ENCODE measurements at regions not wholly inside any gene's neighbourhood (a gene's known extent, or its start where the extent isn't known, plus 50 kb on each side); places are given as distances from the start of the nearest gene placed in this dataset.
"Not testable (repeated sequence)": the region's sequence is repeated elsewhere in the genome, so short reads cannot be mapped to it uniquely, and the experiment has no call there.

GRCh38 chr6:105868823-105869460 lies 217.2 kb upstream of the PRDM1 start:
- TF ChIP-seq, protein P1, sequence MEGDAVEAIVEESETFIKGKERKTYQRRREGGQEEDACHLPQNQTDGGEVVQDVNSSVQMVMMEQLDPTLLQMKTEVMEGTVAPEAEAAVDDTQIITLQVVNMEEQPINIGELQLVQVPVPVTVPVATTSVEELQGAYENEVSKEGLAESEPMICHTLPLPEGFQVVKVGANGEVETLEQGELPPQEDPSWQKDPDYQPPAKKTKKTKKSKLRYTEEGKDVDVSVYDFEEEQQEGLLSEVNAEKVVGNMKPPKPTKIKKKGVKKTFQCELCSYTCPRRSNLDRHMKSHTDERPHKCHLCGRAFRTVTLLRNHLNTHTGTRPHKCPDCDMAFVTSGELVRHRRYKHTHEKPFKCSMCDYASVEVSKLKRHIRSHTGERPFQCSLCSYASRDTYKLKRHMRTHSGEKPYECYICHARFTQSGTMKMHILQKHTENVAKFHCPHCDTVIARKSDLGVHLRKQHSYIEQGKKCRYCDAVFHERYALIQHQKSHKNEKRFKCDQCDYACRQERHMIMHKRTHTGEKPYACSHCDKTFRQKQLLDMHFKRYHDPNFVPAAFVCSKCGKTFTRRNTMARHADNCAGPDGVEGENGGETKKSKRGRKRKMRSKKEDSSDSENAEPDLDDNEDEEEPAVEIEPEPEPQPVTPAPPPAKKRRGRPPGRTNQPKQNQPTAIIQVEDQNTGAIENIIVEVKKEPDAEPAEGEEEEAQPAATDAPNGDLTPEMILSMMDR (conservative IDR thresholded peaks at IDR 0.05; ENCODE audit: low read depth, low read length): no peak
- DNase-seq (ENCODE audit: low read depth): no peak
- H3K4me3 ChIP-seq (ENCODE audit: low read length): no peak overlapping the region

DNA sequence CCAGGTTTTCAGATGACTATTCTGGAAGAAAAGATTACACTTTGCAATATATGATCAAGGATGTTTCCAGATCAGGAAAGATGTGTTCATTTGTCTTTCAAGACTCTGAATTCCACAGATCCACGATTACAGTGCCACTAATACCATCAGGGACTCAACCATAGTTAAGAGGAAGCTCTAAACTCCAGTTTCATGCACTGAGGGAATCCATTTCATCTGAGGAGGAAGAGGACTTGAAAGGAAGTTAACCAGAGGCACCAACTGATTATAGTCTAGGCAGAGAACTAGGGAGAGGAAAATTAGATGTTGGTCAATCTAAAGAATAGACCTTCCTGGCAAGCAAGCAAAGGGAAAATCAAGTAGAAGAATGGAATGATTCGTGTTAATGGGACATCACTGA lies 218.3 kb upstream of the PRDM1 start:
- TF ChIP-seq, protein P1 (conservative IDR thresholded peaks at IDR 0.05; ENCODE audit: low read depth, low read length): no peak
- H3K4me3 ChIP-seq (ENCODE audit: low read length): no peak overlapping the region
- no peak for DNase-seq (ENCODE audit: low read depth)

GRCh38 chr6:105867277-105867676 lies 218.9 kb upstream of the PRDM1 start:
- no peak for DNase-seq (ENCODE audit: low read depth)
- TF ChIP-seq, protein P1 (conservative IDR thresholded peaks at IDR 0.05; ENCODE audit: low read depth, low read length): no peak
- no peak overlapping the region for H3K4me3 ChIP-seq (ENCODE audit: low read length)

GRCh38 chr6:105862936-105863607 lies 223.1 kb upstream of the PRDM1 start:
- no peak for DNase-seq (ENCODE audit: low read depth)
- H3K4me3 ChIP-seq (ENCODE audit: low read length): no peak overlapping the region
- TF ChIP-seq, protein P1 (conservative IDR thresholded peaks at IDR 0.05; ENCODE audit: low read depth, low read length): no peak

DNA sequence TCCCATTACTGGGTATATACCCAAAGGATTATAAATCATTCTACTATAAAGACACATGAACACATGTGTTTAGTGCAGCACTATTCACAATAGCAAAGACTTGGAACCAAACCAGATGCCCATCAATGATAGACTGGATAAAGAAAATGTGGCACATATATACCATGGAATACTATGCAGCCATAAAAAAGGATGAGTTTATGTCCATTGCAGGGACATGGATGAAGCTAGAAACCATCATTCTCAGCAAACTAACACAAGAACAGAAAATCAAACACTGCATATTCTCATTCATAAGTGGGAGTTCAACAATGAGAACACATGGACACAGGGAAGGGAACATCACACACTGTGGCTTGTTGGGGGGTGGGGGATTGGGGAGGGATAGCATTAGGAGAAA lies 225.2 kb upstream of the PRDM1 start:
- DNase-seq (ENCODE audit: low read depth); H3K4me3 ChIP-seq (ENCODE audit: low read length): not testable (repeated sequence)

- no peak for DNase-seq (ENCODE audit: low read depth)
- no peak overlapping the region for H3K4me3 ChIP-seq (ENCODE audit: low read length)
- TF ChIP-seq, protein P1 (conservative IDR thresholded peaks at IDR 0.05; ENCODE audit: low read depth, low read length): no peak
Measured at GRCh38 chr6:105859457-105859856, 226.7 kb upstream of the PRDM1 start.

DNA sequence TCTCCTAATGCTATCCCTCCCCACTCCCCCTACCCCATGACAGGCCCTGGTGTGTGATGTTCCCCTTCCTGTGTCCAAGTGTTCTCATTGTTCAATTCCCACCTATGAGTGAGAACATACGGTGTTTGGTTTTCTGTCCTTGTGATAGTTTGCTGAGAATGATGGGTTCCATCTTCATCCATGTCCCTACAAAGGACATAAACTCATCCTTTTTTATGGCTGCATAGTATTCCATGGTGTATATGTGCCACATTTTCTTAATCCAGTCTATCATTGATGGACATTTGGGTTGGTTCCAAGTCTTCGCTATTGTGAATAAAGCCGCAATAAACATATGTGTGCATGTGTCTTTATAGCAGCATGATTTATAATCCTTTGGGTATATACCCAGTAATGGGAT lies 227.5 kb upstream of the PRDM1 start:
- not testable (repeated sequence) for DNase-seq (ENCODE audit: low read depth); H3K4me3 ChIP-seq (ENCODE audit: low read length)

- no peak for DNase-seq (ENCODE audit: low read depth)
- TF ChIP-seq, protein P1 (conservative IDR thresholded peaks at IDR 0.05; ENCODE audit: low read depth, low read length): no peak
- no peak overlapping the region for H3K4me3 ChIP-seq (ENCODE audit: low read length)
Measured at GRCh38 chr6:105855433-105855832, 230.7 kb upstream of the PRDM1 start.

GRCh38 chr6:105853979-105854378 lies 232.2 kb upstream of the PRDM1 start:
- H3K4me3 ChIP-seq (ENCODE audit: low read length); DNase-seq (ENCODE audit: low read depth): not testable (repeated sequence)
